Hepatocyte (in vitro differentiated cells): ENCODE measurements at regions not wholly inside any gene's neighbourhood (a gene's known extent, or its start where the extent isn't known, plus 50 kb on each side); places are given as distances from the start of the nearest gene placed in this dataset.

Source experiments
- DNase-seq: peaks from one replicate; pipeline ENCODE4 v3.0.0-alpha.2; 2016; ENCODE audit warnings: low spot score
- H2AFZ ChIP-seq: fragments of 200-600 bp; sonication (generic); 2 replicates; pipeline ENCODE4 v1.6.0; 2016; ENCODE audit warnings: antibody characterized with exemption, mild to moderate bottlenecking
- H3K27ac ChIP-seq: fragments of 200-600 bp; sonication (generic); 2 replicates; pipeline ENCODE4 v1.5.1; 2016; ENCODE audit warnings: mild to moderate bottlenecking
- H3K27me3 ChIP-seq: fragments of 200-600 bp; sonication (generic); 2 replicates; pipeline ENCODE4 v1.6.1; 2016
- H3K36me3 ChIP-seq: fragments of 200-600 bp; sonication (generic); replicated peaks from 2 replicates; pipeline ENCODE4 v1.5.1; 2016; ENCODE audit warnings: low read depth; ENCODE audit not compliant: insufficient read depth
- H3K4me1 ChIP-seq: fragments of 200-600 bp; sonication (generic); 2 replicates; pipeline ENCODE4 v1.5.1; 2016; ENCODE audit warnings: mild to moderate bottlenecking, moderate library complexity; ENCODE audit not compliant: insufficient read depth
- H3K4me2 ChIP-seq: fragments of 200-600 bp; sonication (generic); 2 replicates; pipeline ENCODE4 v1.6.0; 2016
- H3K4me3 ChIP-seq: fragments of 200-600 bp; sonication (generic); 2 replicates; pipeline ENCODE4 v1.5.1; 2016; ENCODE audit warnings: mild to moderate bottlenecking
- H3K79me2 ChIP-seq: fragments of 200-600 bp; sonication (generic); 2 replicates; pipeline ENCODE4 v1.6.0; 2017; ENCODE audit warnings: mild to moderate bottlenecking
- H3K9me2 ChIP-seq: fragments of 200-600 bp; sonication (generic); replicated peaks from 2 replicates; pipeline ENCODE4 v1.6.0; 2017; ENCODE audit warnings: mild to moderate bottlenecking; ENCODE audit not compliant: insufficient read depth
- H3K9me3 ChIP-seq: fragments of 200-600 bp; sonication (generic); 2 replicates; pipeline ENCODE4 v1.5.1; 2016; ENCODE audit warnings: low read depth, mild to moderate bottlenecking
- H4K20me1 ChIP-seq: fragments of 200-600 bp; sonication (generic); 2 replicates; pipeline ENCODE4 v1.6.0; 2016; ENCODE audit warnings: mild to moderate bottlenecking; ENCODE audit not compliant: insufficient read depth, poor library complexity, severe bottlenecking
- CTCF ChIP-seq: fragments of 200-600 bp; sonication (generic); IDR thresholded peaks from 2 replicates; pipeline ENCODE4 v1.5.1; 2016; ENCODE audit warnings: antibody characterized with exemption, mild to moderate bottlenecking; ENCODE audit not compliant: poor library complexity
- EZH2 ChIP-seq: fragments of 200-600 bp; sonication (generic); IDR thresholded peaks from 2 replicates; pipeline ENCODE4 v1.6.1; 2016; ENCODE audit warnings: antibody characterized with exemption, mild to moderate bottlenecking, borderline replicate concordance
- EZH2phosphoT487 ChIP-seq: fragments of 200-600 bp; sonication (generic); IDR thresholded peaks from one replicate; pipeline ENCODE4 v1.6.1; 2018; ENCODE audit warnings: antibody characterized with exemption, mild to moderate bottlenecking, low read depth, moderate library complexity; ENCODE audit not compliant: unreplicated experiment, severe bottlenecking
- WGBS: methylation state at CpG from one replicate; pipeline ENCODE4 v1.1.6; 2016; ENCODE audit warnings: low lambda C conversion rate; ENCODE audit errors: missing lambda C conversion rate; 5-methylcytosine and 5-hydroxymethylcytosine counted together

GRCh38 chr11:24375351-24375750 is 121.5 kb upstream of the LUZP2 start:
- no peak overlapping the region for H2AFZ ChIP-seq
- 59% methylated on average over 1 of the region's 1 CpG for WGBS
- H4K20me1 ChIP-seq, result no peaks in the 10 kb centered on the region
- H3K4me2 ChIP-seq, result no peak overlapping the region
- no peak for DNase-seq
- H3K4me1 ChIP-seq, result no peaks in the 10 kb centered on the region
- no peak for TF ChIP-seq CTCF
- no peak for TF ChIP-seq EZH2phosphoT487
- no peak for TF ChIP-seq EZH2
- H3K27ac ChIP-seq, result no peak overlapping the region
- H3K9me2 ChIP-seq, result no peaks in the 10 kb centered on the region
- no peaks in the 10 kb centered on the region for H3K36me3 ChIP-seq
- H3K27me3 ChIP-seq, result no peaks in the 10 kb centered on the region
- no peaks in the 10 kb centered on the region for H3K9me3 ChIP-seq
- H3K79me2 ChIP-seq, result no peaks in the 10 kb centered on the region
- H3K4me3 ChIP-seq, result no peak overlapping the region

- H3K27ac ChIP-seq, result no peak overlapping the region
- H2AFZ ChIP-seq, result no peak overlapping the region
Observed at GRCh38 chr11:24375931-24376330, 120.9 kb upstream of the LUZP2 start.

GRCh38 chr11:24383137-24383536 is 113.7 kb upstream of the LUZP2 start:
- WGBS, result 85% methylated on average over 2 of the region's 2 CpGs
- H4K20me1 ChIP-seq, result no peaks in the 10 kb centered on the region
- no peaks in the 10 kb centered on the region for H3K36me3 ChIP-seq
- H3K4me2 ChIP-seq, result no peak overlapping the region
- H3K4me1 ChIP-seq, result no peaks in the 10 kb centered on the region
- H2AFZ ChIP-seq, result no peak overlapping the region
- no peaks in the 10 kb centered on the region for H3K9me3 ChIP-seq
- no peak overlapping the region for H3K4me3 ChIP-seq
- no peaks in the 10 kb centered on the region for H3K9me2 ChIP-seq
- no peaks in the 10 kb centered on the region for H3K27me3 ChIP-seq
- no peaks in the 10 kb centered on the region for H3K79me2 ChIP-seq
- no peak for TF ChIP-seq CTCF
- TF ChIP-seq EZH2, result no peak
- no peak for TF ChIP-seq EZH2phosphoT487
- no peak for DNase-seq
- no peak overlapping the region for H3K27ac ChIP-seq

More at GRCh38 chr11:24375931-24376330, 120.9 kb upstream of the LUZP2 start:
- Histone ChIP-seq H3K36me3 (no peaks in the 10 kb centered on the region), H3K4me3 (no peak overlapping the region), H3K4me1 (no peaks in the 10 kb centered on the region), H3K27me3 (no peaks in the 10 kb centered on the region), H3K79me2 (no peaks in the 10 kb centered on the region), H3K4me2 (peak overlapping the region; percentile 36), H3K9me2 (no peaks in the 10 kb centered on the region), H3K9me3 (no peaks in the 10 kb centered on the region), H4K20me1 (no peaks in the 10 kb centered on the region)
- no peak for DNase-seq
- 49% methylated on average over 3 of the region's 3 CpGs for WGBS
- TF ChIP-seq CTCF (no peak), EZH2 (no peak), EZH2phosphoT487 (no peak)

- H3K27ac ChIP-seq, result no peak overlapping the region
- H3K9me3 ChIP-seq, result no peaks in the 10 kb centered on the region
- H4K20me1 ChIP-seq, result no peaks in the 10 kb centered on the region
- DNase-seq, result no peak
- H3K4me2 ChIP-seq, result no peak overlapping the region
- no peak overlapping the region for H2AFZ ChIP-seq
- TF ChIP-seq EZH2phosphoT487 (no peak), EZH2 (no peak), CTCF (no peak)
- no peaks in the 10 kb centered on the region for H3K36me3 ChIP-seq
- H3K4me3 ChIP-seq, result no peak overlapping the region
- H3K27me3 ChIP-seq, result no peaks in the 10 kb centered on the region
- no peaks in the 10 kb centered on the region for H3K4me1 ChIP-seq
- H3K9me2 ChIP-seq, result no peaks in the 10 kb centered on the region
- WGBS, result 53% methylated on average over 3 of the region's 3 CpGs
- H3K79me2 ChIP-seq, result no peaks in the 10 kb centered on the region
Observed at GRCh38 chr11:24384240-24384639, 112.6 kb upstream of the LUZP2 start.
